IMR-90 (cell line): ENCODE measurements at regions not wholly inside any gene's neighbourhood (a gene's known extent, or its start where the extent isn't known, plus 50 kb on each side); places are given as distances from the start of the nearest gene placed in this dataset.

ENCODE experiments used
- ATAC-seq: fragments of 200-7000 bp; cut with Tn5 transposase; 2 replicates; pipeline ENCODE4 v1.9.1; 2020; ENCODE audit warnings: low read depth, mild to moderate bottlenecking, moderate library complexity
- BruUV-seq: library from RNA; stranded (reverse); fragments of 400-500 nt; replicated peaks from 2 replicates; lab custom pipeline; 2021; lab: Mats Ljungman, UMichigan
- CTCF ChIA-PET: fragments of 300-600 bp; formaldehyde crosslinking; extraction: SDS; loops from one replicate; lab custom pipeline; 2021; ENCODE audit warnings: antibody characterized with exemption; lab: Yijun Ruan, JAX
- POLR2A ChIA-PET: fragments of 300-600 bp; sonication (Branson Sonifier 250); formaldehyde crosslinking; loops from one replicate; lab custom pipeline; 2022; ENCODE audit warnings: antibody characterized with exemption; ENCODE audit not compliant: unreplicated experiment; lab: Charles Lee
- DNase-seq: peaks from one replicate; pipeline ENCODE4 v3.0.0; 2013
- H2AFZ ChIP-seq: replicated peaks from 2 replicates; pipeline ENCODE3; 2013; ENCODE audit warnings: low read length, mild to moderate bottlenecking; ENCODE audit not compliant: poor library complexity
- H2AK5ac ChIP-seq: 2 replicates; pipeline ENCODE4 v1.6.1; 2013; ENCODE audit warnings: low read depth, low read length, inconsistent platforms
- H2AK9ac ChIP-seq: replicated peaks from 2 replicates; pipeline ENCODE3; 2013; ENCODE audit warnings: mild to moderate bottlenecking, low read depth, low read length, moderate library complexity; ENCODE audit not compliant: poor library complexity
- H2BK120ac ChIP-seq: 2 replicates; pipeline ENCODE4 v1.6.1; 2013; ENCODE audit warnings: low read depth, low read length, inconsistent platforms
- H2BK15ac ChIP-seq: 3 replicates; pipeline ENCODE4 v1.6.1; 2013; ENCODE audit warnings: low read depth, low read length, inconsistent platforms
- H2BK20ac ChIP-seq: 2 replicates; pipeline ENCODE4 v1.6.1; 2013; ENCODE audit warnings: low read depth, mild to moderate bottlenecking, inconsistent platforms, low read length, moderate library complexity
- H2BK5ac ChIP-seq: 2 replicates; pipeline ENCODE4 v1.6.1; 2013; ENCODE audit warnings: mild to moderate bottlenecking, low read depth, low read length, inconsistent platforms; ENCODE audit not compliant: poor library complexity, severe bottlenecking
- H3K14ac ChIP-seq: replicated peaks from 2 replicates; pipeline ENCODE4 v1.6.1; 2013; ENCODE audit warnings: low read depth, low read length, inconsistent platforms
- H3K18ac ChIP-seq: 2 replicates; pipeline ENCODE4 v1.6.1; 2013; ENCODE audit warnings: low read depth, low read length, control low read depth
- H3K23ac ChIP-seq: 2 replicates; pipeline ENCODE4 v1.6.1; 2013; ENCODE audit warnings: low read depth, low read length, inconsistent platforms
- H3K27ac ChIP-seq: 2 replicates; pipeline ENCODE4 v1.5.1; 2013; ENCODE audit warnings: mild to moderate bottlenecking, control low read depth, low read length; ENCODE audit not compliant: insufficient read depth
- H3K27me3 ChIP-seq: 2 replicates; pipeline ENCODE4 v1.6.1; 2013; ENCODE audit warnings: low read length; ENCODE audit not compliant: control insufficient read depth, insufficient read depth
- H3K36me3 ChIP-seq: 2 replicates; pipeline ENCODE4 v1.6.1; 2013; ENCODE audit warnings: low read length, mixed read lengths; ENCODE audit not compliant: control insufficient read depth, insufficient read depth
- H3K4ac ChIP-seq: 2 replicates; pipeline ENCODE4 v1.6.1; 2013; ENCODE audit warnings: low read depth, low read length, inconsistent platforms
- H3K4me1 ChIP-seq: 2 replicates; pipeline ENCODE4 v1.6.1; 2013; ENCODE audit warnings: low read length, mixed read lengths; ENCODE audit not compliant: control insufficient read depth, insufficient read depth
- H3K4me2 ChIP-seq: 2 replicates; pipeline ENCODE4 v1.6.1; 2013; ENCODE audit warnings: low read depth, mild to moderate bottlenecking, control low read depth, low read length, moderate library complexity
- H3K4me3 ChIP-seq: 2 replicates; pipeline ENCODE4 v1.5.1; 2013; ENCODE audit warnings: low read depth, mild to moderate bottlenecking, control low read depth, low read length, moderate library complexity; ENCODE audit not compliant: insufficient read depth
- H3K56ac ChIP-seq: 2 replicates; pipeline ENCODE4 v1.6.1; 2013; ENCODE audit warnings: low read length, inconsistent platforms; ENCODE audit not compliant: insufficient read depth; ENCODE audit errors: extremely low read depth
- H3K79me1 ChIP-seq, 2 experiments: 2 replicates each; pipeline ENCODE4 v1.6.1; 2013; ENCODE audit warnings: low read length in 2 of 2, inconsistent platforms in 1 of 2, low read depth in 1 of 2
- H3K9ac ChIP-seq: 2 replicates; pipeline ENCODE4 v1.6.1; 2013; ENCODE audit warnings: low read depth, low read length, control low read depth
- H3K9me1 ChIP-seq: 2 replicates; pipeline ENCODE4 v1.6.1; 2013; ENCODE audit warnings: low read length, inconsistent platforms; ENCODE audit not compliant: insufficient read depth
- H3K9me3 ChIP-seq: 2 replicates; pipeline ENCODE4 v1.6.1; 2013; ENCODE audit warnings: low read length; ENCODE audit not compliant: control insufficient read depth, insufficient read depth
- H4K20me1 ChIP-seq: 2 replicates; pipeline ENCODE4 v1.6.1; 2013; ENCODE audit warnings: low read length, inconsistent platforms; ENCODE audit not compliant: insufficient read depth
- H4K5ac ChIP-seq: 2 replicates; pipeline ENCODE4 v1.6.1; 2013; ENCODE audit warnings: mild to moderate bottlenecking, low read depth, low read length, control low read depth
- H4K8ac ChIP-seq, 2 experiments: 2 replicates each; pipeline ENCODE4 v1.6.1; 2013; ENCODE audit warnings: low read depth in 2 of 2, low read length in 2 of 2, control low read depth in 1 of 2, inconsistent platforms in 1 of 2
- H4K91ac ChIP-seq: 2 replicates; pipeline ENCODE4 v1.6.1; 2013; ENCODE audit warnings: low read depth, low read length, inconsistent platforms; ENCODE audit not compliant: insufficient read depth
- BHLHE40 ChIP-seq: fragments of 150-350 bp; IDR thresholded peaks from 2 replicates; pipeline ENCODE4 v1.6.1; 2016; ENCODE audit warnings: mild to moderate bottlenecking, low read depth, low read length
- NFE2L2 ChIP-seq: fragments of 150-350 bp; IDR thresholded peaks from 2 replicates; pipeline ENCODE4 v1.6.1; 2016; ENCODE audit warnings: low read depth, mild to moderate bottlenecking, low read length
- POLR2A ChIP-seq: IDR thresholded peaks from 2 replicates; pipeline ENCODE4 v1.6.1; 2012; ENCODE audit warnings: mild to moderate bottlenecking, low read depth, low read length
- RAD21 ChIP-seq: IDR thresholded peaks from 2 replicates; pipeline ENCODE4 v1.6.1; 2012; ENCODE audit warnings: low read length, improper control_type of control experiment
- RCOR1 ChIP-seq: IDR thresholded peaks from 2 replicates; pipeline ENCODE4 v1.6.1; 2012; ENCODE audit warnings: mild to moderate bottlenecking, low read length, improper control_type of control experiment; ENCODE audit not compliant: insufficient replicate concordance
- WGBS, 2 experiments: methylation state at CpG; one replicate each; pipeline versions ENCODE4 v1.1.5 to v1.1.7; 2013; ENCODE audit warnings: missing lambda C conversion rate in 2 of 2; ENCODE audit not compliant: insufficient read length in 1 of 2; ENCODE audit errors: extremely low coverage in 2 of 2; 5-methylcytosine and 5-hydroxymethylcytosine counted together
- dilution Hi-C: fragments of 300-500 bp; cut with HindIII; formaldehyde crosslinking; loops from one replicate; pipeline ENCODE4 v1.14.3; 2018; ENCODE audit warnings: low sequenced_read_pairs; ENCODE audit not compliant: unreplicated experiment
- in situ Hi-C: fragments of 300-500 bp; cut with MboI; formaldehyde crosslinking; loops from 3 replicates; pipeline ENCODE4 v1.14.3; 2019; ENCODE audit warnings: low sequenced_read_pairs, inconsistent platforms, mixed read lengths
- intact Hi-C: fragments of 100-400 bp; cut with micrococcal nuclease; formaldehyde crosslinking; loops from 2 replicates; pipeline ENCODE4 v1.10.0; 2022

DNA sequence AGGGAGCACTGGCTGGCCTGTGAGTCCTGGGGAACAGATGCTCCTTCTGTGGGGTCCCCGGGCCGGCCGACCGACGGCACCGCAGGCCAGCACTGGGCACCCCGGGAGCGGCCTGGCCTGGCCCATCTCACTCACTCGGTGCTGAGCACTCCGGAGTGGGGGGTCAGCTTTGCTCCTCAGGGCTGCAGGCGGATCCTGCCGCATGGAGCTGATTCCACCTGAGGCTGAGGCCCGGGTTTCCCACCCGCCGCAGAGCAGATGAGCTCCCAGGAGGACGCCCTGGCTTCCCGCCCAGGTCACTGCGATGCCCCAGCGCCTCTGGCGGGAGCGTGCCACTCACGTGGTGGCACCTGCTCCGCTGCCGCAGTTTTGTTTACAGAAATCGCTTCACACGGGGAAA lies 418.6 kb downstream of the GALR1 start:
- WGBS, 2 experiments: 70% methylated on average over 14 of the region's 26 CpGs; no CpG with 5 or more reads in 1 of the 2 experiments
- no peak for DNase-seq
- H3K4me3 ChIP-seq: no peak overlapping the region
- H3K36me3 ChIP-seq: no peaks in the 10 kb centered on the region
- H4K20me1 ChIP-seq: no peaks in the 10 kb centered on the region
- TF ChIP-seq RCOR1 (no peak), RAD21 (no peak), NFE2L2 (no peak), POLR2A (no peak), BHLHE40 (no peak)
- H3K56ac ChIP-seq: no peak overlapping the region
- BruUV-seq: no TSS peak
- dilution Hi-C loops (no loop called here), intact Hi-C loops (no loop called here), in situ Hi-C loops (no loop called here)
- H3K9me1 ChIP-seq: no peaks in the 10 kb centered on the region
- H4K5ac ChIP-seq: no peak overlapping the region
- H3K27ac ChIP-seq: no peak overlapping the region
- peaks cover 34% of the 10 kb centered on the region for H3K9me3 ChIP-seq
- CTCF ChIA-PET: no interaction called here
- no peaks in the 10 kb centered on the region for H3K79me1 ChIP-seq
- H2BK15ac ChIP-seq: no peak overlapping the region
- ATAC-seq: no peak
- H3K18ac ChIP-seq: no peak overlapping the region
- no peaks in the 10 kb centered on the region for H3K4me1 ChIP-seq
- H2AK5ac ChIP-seq: no peak overlapping the region
- no peak overlapping the region for H3K23ac ChIP-seq
- no peak overlapping the region for H3K14ac ChIP-seq
- H4K91ac ChIP-seq: no peak overlapping the region
- no peak overlapping the region for H2BK120ac ChIP-seq
- no peak overlapping the region for H2AFZ ChIP-seq
- no peak overlapping the region for H3K9ac ChIP-seq
- no peaks in the 10 kb centered on the region for H3K27me3 ChIP-seq
- no peak overlapping the region for H4K8ac ChIP-seq
- no peak overlapping the region for H3K4ac ChIP-seq
- no peak overlapping the region for H2BK20ac ChIP-seq
- no peak overlapping the region for H3K4me2 ChIP-seq
- no peak overlapping the region for H2BK5ac ChIP-seq
- no peak overlapping the region for H2AK9ac ChIP-seq
- POLR2A ChIA-PET: no interaction called here
